Mammary epithelial cell (primary cell): ENCODE measurements at regions not wholly inside any gene's neighbourhood (a gene's known extent, or its start where the extent isn't known, plus 50 kb on each side); places are given as distances from the start of the nearest gene placed in this dataset.

Experiments
- CTCF ChIP-seq, 2 donors: IDR thresholded peaks in 1 of 2; conservative IDR thresholded peaks in 1 of 2; 2 replicates each; pipeline ENCODE4 v1.5.1; 2011 to 2012; ENCODE audit warnings: inconsistent platforms in 2 of 2, low read length in 2 of 2, mild to moderate bottlenecking in 2 of 2, control low read depth in 1 of 2, low read depth in 1 of 2; ENCODE audit not compliant: insufficient read depth in 1 of 2; ENCODE audit errors: extremely low read depth in 1 of 2
- EZH2 ChIP-seq: IDR thresholded peaks from 2 replicates; pipeline ENCODE4 v1.6.1; 2012; ENCODE audit warnings: low read length, inconsistent platforms, borderline replicate concordance

- TF ChIP-seq EZH2 = no peak
- no peak for TF ChIP-seq CTCF (conservative IDR thresholded peaks at IDR 0.05 in 1 of 2, IDR thresholded peaks at IDR 0.05 in 1 of 2; ENCODE audit: extremely low read depth in 1 of 2, insufficient read depth in 1 of 2, low read depth in 1 of 2, low read length in 2 of 2)
Measured at GRCh38 chr6:44624226-44624625, 236.7 kb downstream of the CDC5L start.
